Hippocampal formation (tissue), 2 donors: ENCODE measurements at regions not wholly inside any gene's neighbourhood (a gene's known extent, or its start where the extent isn't known, plus 50 kb on each side); places are given as distances from the start of the nearest gene placed in this dataset.
"Not testable (repeated sequence)": the region's sequence is repeated elsewhere in the genome, so short reads cannot be mapped to it uniquely, and the experiment has no call there.

Source experiments
- DNase-seq, 2 donors: peaks; one replicate each; lab custom pipeline; 2025; lab: John Stamatoyannopoulos, UW

DNA sequence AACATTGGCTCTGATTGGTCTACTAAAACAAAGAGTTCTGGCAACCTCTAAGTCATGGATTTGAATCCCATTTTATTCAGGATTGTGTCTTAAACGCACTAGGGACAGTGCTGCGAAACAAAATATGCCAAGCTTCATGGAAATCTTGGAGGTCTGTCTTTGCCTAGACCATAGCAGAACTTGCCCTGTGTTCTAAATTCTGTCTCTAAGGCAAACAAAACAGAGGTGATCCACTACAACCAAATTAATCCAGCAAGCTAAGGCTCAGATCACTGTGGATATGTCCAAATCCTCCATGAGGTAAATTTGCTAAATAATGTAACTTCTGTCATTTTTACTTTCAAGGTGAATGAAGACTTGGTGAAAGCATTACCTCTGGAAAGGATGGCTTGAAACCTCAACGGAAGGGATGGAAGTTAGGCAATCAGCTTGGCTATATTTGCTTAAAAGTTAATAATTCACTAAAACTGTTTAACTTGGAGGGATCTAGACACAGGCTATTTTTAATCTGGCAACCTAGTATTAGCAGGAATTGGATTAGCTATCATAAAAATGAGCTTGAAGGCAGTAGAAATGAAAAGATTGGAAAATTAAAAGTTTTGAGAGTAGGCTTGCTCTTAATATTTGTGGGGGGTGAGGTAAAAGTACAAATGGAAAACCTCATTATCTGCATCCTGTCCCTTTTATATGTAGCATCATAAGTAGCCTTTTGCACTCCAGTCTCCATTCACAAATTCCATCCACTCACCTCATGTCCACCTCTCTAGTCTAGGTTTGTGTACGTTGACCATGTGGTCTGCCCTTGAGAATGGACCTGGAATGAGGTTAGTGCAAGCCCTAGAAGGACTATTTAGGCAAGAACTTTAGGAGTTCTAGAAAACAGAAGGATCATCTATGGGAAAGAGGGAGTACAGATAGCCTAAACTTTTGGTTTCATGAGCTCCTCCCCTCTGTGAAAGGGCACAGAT is 176.2 kb downstream of the SMC2 start:
- no peak for DNase-seq

DNA sequence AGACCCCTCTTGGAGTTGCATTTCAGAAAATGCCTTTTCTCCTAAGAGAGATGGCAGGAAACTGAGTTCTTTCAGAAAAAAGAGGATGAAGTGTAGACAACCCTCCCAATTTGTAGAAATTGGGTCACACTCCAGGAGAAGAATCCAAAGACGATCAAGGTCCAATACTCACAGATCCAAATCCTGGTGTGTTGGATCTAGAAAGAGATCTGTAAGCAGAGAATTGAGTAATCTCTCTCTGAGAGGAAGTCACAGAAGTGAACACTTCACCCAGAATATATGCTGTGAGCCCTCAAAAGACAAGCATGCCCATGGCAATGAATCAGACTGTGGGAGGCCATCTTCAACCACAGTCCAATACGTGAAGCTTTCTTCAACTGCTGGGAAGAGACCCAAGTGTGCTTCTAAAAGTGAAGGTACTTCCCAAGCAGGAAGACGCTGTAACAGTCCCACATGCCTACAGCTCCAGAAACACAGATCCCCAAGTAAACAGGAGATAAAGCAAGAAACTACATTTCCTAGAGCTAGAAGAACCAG is 182.7 kb downstream of the SMC2 start:
- DNase-seq = no peak

DNA sequence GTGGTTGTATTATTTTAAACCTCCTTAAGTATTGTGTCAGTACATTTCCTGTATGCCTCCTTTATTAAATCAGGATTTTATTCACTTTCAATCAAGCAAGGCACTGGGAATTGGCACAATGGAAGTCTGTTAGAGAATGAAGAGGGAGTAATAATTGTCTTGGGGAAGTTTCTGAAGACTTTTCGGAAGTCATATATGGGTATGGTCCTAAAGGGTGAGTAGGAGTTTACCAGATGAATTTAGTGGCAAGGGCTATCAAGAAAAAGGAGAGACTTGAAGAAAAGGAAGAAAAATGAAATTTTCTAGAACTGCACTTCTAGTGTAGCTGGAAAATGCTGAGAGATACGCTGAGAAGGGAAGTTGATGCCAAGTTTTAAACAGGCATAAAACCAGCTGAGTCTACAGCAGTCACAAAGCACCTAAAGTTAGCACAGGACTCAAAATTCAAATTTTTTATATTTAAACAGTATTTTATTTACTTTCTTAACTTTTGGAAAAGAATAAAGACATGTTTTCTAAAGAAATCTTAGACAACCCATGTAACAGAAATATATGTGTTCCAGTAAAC is 184.9 kb downstream of the SMC2 start:
- no peak for DNase-seq

DNA sequence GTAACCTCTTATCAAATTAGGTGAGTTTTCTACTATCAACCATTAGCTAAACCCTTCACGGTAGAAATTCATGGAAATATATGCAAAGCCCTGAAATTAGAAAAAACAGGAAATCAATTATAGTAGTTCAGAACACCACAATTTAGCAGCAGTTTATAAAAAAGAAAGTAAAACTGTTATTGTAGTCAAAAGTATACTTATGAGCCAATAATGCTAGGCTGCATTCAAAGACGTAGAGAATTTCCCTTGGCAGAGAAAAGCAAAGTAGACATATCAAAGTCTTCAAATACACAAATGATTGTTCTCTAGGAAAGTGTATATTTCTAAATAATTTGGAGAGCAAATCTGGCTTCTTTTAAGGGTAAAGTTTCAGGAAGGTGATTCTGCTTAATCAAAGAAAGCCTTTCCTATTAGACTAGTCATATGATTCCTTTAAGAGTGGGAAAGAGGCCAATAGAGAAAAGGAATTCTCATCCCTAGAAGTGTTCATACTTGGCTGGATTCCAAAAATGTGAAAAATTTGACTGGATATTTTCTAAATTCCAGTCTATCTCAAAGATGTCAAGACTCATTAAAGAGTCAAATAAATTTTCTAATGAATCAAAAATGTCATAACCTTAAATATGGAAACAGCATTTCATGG is 185.5 kb downstream of the SMC2 start:
- DNase-seq = no peak

DNA sequence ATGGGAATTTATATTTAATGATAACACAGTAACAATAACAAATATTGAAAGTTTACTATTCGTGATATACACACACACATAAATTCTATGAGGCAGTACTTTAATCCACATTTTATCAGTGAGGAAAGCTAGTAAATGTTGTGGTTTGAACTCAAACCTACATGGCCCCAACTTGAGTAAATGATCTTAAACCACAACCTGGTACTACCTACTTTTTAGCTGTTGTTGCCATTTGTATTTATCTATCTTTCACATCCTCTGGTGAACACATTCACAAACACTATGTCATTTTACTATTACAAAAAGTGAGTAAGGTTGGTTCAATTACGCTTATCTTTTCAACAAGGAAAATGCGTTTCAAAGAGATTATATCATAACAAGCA is 186.1 kb downstream of the SMC2 start:
- DNase-seq = no peak

DNA sequence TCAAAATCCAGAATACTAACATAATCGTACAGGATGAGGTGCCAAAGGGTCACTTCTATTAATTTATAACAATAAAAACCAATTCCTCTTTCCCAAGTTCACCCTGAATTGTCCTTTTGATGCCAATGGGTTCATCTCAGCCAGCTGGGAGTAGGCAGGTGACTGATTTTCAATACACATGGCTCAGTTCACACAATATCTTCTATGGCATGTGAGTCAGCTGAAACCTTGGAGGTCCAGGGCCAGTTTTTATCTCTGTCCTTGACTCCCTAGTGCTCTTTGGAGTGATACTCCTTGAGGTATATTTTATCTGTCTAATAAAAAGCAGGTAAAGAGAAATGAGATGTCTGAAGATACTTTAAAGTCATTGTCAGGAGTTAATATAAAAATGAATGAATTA is 186.6 kb downstream of the SMC2 start:
- no peak for DNase-seq

DNA sequence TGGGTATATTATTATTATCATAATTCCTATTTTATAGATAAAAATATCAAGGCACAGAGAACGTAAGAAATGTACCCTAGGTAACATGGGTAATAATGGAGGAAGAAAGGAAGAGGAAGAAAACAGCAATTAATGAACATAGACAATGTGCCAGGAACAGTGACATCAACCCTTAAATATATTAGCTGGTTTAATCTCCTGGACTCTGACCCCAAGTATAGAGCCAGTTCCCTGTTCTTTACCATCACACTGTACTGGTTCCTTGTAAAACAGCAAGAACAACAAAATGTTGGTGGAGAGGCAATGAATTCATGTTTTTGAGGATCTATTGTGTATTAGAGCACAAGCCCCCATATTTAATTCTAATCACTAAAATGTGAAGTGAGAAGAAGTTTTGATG is 192.1 kb downstream of the SMC2 start:
- DNase-seq = no peak

DNA sequence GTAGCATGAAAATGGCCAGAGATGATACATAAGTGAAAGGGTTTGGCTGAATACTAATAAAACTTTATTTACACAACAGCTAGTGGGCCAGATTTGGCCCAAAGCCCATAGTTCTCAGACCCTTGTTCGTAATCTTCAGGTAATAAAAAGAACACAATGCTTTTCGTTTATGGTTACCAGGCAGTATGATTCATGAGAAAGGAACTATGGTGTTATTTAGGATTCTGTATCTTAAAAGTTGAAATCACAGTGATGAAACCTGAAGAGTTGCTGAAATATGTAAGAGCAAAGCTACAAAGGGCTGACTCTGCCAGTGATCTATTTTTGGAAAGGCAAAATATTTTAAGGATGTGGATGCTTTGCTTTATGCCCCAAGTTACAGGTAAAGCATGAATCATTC is 192.7 kb downstream of the SMC2 start:
- DNase-seq = no peak

DNA sequence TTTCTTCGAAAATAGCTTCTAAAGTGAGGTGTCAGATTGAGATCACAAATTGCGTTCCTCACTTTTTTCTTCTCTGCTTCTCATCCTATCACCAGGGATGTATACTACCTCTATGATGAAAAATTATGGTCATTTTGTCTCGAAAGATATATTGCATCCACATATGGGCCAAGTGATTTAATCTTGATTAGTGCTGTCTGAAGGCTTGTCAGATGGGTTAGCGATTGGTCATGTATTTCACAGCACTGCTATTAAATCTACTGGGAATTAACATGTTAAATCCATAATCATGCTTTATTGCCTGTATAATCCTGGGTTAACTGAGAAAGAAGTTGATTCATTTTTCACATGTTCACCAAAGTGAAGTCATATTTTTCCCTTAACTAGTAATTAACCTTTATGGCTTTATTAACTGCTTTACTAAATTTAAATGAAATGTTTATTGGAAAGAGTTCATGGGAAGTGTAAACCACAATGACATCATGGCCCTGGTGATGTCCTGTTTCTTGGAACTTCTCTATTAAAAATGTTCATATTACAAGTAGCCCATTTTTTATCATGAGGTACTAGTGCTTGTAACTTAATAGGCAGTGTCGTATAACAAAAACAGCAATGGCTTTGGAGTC is 193.3 kb downstream of the SMC2 start:
- no peak for DNase-seq

DNA sequence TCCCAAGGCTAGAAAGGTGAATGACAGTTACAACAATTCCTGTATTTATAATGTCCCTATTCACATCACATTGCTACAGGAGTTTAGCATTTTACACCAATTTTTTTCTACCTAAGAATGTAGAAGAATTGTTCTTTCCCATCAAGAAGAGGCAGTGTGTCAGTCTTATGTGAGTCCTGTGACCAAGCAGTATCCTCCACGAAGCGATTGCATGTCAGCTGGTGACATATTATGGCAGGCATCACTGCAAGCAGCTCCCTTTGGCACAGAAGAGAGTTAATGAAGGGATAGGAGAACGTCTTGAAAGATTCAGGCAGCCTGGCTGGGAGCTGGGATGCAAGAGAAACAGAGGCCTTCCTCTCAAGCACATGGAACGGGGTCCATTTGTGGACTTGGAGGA is 199.8 kb downstream of the SMC2 start:
- no peak for DNase-seq

DNA sequence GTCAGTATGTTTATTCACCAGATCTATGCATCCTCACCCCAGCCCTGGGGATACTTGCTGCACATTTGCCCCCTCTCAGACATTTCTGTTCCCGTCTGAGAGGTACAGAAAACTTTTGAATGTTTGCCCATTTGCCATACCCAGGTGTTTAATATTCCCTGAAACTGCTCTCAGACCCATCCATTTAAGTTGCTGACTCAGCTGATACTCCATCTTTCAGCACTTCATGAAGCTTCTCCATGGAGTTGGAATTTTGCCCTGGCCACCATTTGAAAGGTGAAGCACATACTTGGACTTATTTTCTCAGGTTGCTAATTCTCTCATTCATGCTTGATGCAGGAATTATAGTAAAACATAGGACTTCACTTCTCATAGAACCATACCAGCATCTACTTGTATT is 203.9 kb upstream of the OR13F1 start:
- no peak for DNase-seq

DNA sequence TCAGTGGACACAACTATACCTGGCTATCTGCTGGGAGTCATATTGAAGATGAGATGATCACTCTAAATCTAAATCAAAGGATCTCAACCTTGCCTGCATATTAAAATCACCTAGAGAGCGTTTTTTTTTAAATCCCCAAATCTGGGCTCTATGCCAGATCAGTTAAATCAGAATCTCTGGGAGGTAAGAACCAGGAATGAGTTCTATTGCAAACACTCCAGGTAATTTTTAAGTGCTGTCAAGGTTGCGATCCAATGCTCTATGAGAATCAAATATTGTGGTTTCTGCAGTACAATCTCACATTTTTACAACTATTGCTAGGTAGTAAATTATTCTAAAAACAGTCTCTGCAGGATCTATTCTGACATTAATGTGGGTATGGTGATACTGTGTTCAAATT is 202.3 kb upstream of the OR13F1 start:
- DNase-seq = no peak

DNA sequence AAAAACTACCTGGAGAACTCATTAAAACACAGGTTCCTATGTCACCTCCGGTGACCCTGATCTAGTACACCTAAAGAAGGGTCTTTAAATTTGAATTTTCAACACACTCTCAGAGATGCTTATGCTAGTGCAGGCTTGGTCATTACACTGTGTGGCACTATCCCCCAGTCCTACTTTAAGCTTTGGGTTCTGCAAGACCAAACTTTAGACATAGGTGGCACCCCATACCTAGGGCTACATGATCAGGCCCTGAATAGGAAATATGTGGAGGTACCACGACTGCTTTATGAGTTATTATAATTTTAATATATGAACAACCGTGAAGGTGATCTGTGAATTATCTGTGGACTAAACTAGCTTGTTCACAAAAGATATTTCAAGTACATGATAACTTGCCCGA is 201.3 kb upstream of the OR13F1 start:
- DNase-seq = no peak

DNA sequence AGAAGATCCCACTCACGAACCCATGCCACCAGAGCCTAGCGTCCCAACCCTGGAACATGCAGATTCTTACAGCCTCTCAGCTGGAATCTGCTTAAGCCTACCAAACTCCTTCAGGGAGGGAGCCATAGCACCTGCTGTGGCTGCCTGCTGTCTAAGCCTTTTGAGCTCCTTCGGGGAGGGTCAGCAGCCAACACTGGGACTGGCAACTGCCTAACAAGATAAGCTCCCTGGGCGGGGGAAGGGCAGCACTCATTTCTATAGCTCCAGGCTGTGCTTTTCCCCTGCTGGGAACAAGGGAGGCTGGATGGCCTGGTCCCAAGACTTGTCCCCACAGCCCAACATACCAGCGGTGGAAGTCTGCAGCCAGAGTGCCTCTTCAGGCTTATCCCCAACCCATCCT is 199.1 kb upstream of the OR13F1 start:
- DNase-seq = no peak

DNA sequence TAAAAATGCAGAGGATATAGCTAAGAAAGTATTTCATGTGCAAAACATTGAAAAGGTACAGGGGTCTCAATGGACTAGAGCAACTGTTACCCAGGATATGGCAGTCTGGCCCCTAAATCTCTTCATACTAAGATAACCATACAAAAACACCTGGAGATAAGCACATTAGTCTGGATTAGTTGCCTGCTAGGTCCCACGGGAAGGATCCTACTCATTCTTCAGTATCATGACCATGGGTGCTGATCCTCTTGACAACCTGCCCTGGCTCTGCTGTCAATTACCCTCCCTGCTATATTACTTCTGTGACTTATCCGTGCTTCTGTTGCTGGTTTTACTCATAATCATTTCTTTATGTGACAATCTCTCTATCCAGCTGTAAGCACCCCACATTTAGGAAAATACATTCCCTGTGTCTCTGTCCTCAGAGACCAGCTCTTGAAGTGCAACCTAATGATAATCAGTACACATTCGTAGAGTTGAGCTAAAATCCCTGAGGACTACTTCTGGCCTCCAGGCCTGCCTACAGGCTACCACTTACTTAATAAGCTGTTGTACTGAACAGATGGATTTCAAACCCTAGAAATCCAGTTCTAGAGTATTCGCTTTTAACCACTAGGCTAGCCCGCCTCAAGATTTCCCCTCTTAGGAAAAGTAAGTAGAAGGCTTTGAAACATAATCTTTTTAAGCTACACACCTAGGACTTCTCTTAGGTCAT is 190.5 kb upstream of the OR13F1 start:
- no peak for DNase-seq

DNA sequence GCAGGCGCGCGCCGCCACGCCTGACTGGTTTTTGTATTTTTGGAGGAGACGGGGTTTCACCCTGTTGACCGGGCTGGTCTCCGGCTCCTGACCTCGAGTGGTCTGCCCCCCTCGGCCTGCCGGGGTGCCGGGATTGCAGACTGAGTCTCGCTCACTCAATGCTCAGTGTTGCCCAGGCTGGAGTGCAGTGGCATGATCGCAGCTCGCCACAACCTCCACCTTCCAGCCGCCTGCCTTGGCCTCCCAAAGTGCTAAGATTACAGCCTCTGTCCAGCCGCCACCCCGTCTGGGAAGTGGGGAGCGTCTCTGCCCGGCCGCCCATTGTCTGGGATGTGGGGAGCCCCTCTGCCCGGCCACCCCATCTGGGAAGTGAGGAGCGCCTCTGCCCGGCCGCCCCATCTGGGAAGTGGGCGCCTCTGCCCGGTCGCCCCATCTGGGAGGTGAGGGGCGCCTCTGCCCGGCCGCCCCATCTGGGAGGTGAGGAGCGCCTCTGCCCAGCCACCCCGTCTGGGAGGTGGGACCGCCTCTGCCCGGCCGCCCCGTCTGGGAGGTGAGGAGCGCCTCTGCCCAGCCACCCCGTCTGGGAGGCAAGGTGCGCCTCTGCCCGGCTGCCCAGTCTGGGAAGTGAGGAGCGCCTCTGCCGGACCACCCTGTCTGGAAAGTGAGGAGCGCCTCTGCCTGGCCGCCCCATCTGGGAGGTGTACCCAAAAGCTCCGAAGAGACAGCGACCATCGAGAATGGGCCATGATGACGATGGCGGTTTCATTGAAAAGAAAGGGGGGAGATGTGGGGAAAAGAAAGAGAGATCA is 187.7 kb upstream of the OR13F1 start:
- DNase-seq = not testable (repeated sequence)

DNA sequence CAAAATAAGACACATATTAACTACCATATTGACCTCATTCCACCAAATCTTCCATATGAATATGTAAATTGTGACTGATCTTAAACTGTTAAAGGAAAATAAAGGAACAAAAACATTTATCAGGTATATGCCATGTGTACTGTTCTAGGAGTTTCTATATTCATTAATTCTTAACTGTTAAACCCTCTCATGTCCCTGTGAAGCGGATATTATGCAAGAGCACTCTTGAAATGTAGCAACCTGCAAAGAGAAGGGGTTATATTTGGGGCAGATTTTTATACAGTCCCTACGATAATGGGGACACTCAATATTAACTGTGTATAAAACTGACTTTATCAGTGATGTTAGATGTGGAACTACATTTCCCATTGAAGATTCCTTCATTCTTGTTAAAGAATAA is 184.9 kb upstream of the OR13F1 start:
- DNase-seq = no peak

DNA sequence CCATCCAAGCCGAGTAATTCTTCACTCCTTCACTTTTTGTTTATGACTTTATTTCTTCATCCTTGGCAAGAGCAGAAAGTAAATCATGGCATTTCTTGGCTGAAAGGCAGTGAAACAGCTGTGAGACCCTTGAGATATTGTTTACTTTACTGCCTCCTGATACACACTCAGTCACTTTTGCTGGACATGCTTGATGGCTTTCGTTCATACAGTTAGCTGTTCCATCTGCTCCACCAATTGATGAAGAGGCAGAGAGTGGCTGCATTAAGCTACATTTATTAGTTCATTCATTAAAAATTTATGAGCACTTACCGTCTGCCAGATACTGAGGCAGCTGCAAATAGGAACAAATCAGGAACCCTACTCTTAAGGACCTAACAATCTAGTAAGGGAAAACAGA is 184.4 kb upstream of the OR13F1 start:
- DNase-seq = no peak

DNA sequence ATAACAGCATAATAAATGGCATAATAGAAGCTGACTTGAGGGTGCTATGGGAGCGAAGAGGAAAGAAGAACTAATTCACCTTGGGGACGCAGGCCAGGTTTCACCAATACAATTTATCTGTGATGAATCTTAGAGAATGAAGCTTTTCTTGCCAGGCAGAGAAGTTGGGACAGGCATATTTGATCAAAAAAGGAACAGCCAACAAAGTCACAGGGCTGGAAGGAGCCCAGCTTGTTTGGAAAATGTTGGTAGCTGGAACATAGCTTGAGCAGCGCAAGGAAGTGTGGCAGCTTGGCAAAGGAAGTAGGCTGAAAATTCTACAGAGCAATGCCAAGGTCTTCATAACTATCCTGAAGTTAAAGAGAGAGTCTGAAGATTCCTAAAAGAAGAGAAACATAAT is 181.5 kb upstream of the OR13F1 start:
- DNase-seq = no peak

DNA sequence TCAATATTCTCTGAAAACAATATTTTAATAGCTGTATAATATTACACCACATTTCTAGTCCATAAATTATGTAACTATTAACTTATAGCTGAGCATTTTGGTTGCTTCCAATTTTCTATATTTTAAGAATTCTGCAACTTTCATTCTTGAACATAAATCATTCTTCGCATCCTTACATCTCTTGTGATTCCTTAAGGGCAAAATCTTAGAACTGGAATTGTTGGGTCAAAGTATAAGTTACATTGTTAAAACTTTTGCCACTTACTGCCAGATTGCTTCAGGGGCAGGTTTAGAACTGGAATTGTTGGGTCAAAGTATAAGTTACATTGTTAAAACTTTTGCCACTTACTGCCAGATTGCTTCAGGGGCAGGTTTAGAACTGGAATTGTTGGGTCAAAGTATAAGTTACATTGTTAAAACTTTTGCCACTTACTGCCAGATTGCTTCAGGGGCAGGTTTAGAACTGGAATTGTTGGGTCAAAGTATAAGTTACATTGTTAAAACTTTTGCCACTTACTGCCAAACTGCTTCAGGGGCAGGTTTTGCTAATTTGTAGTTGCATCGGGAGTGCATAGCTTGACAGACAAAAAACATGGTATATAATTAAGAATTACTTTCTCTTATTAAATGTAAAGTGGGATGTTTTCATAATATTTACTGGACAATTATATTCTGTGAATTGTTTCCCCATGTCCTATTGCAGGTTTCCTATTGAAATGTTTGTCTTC is 179.9 kb upstream of the OR13F1 start:
- DNase-seq = not testable (repeated sequence)
